ENCODE measurements at regions not wholly inside any gene's neighbourhood (a gene's known extent, or its start where the extent isn't known, plus 50 kb on each side); places are given as distances from the start of the nearest gene placed in this dataset.
A peak's percentile ranks its signal among the peaks of the same experiment; 100 is the strongest.

- peak; percentile 65 for DNase-seq
Measured at GRCh38 chr10:78442836-78443550, 409.3 kb downstream of the RPS24 start.

- peak; percentile 23 for DNase-seq
Measured at GRCh38 chr10:78443900-78444571, 410.4 kb downstream of the RPS24 start.

- peak; percentile 8 for DNase-seq
Measured at GRCh38 chr10:78444741-78445140, 411.1 kb downstream of the RPS24 start.

GRCh38 chr10:78445308-78445707 is 411.6 kb downstream of the RPS24 start:
- DNase-seq = peak; percentile 14

GRCh38 chr10:78448470-78448869 is 414.8 kb downstream of the RPS24 start:
- no peak for DNase-seq

GRCh38 chr10:78448994-78449418 is 415.3 kb downstream of the RPS24 start:
- DNase-seq = no peak

- no peak for DNase-seq
Measured at GRCh38 chr10:78449554-78449953, 415.9 kb downstream of the RPS24 start.

GRCh38 chr10:78450239-78450638 is 416.6 kb downstream of the RPS24 start:
- no peak for DNase-seq

GRCh38 chr10:78450807-78451485 is 417.3 kb downstream of the RPS24 start:
- peak; percentile 15 for DNase-seq

- DNase-seq = peak; percentile 40
Measured at GRCh38 chr10:78451592-78451991, 417.9 kb downstream of the RPS24 start.

GRCh38 chr10:78454123-78454645 is 420.5 kb downstream of the RPS24 start:
- peak; percentile 0 for DNase-seq

GRCh38 chr10:78455236-78455635 is 421.6 kb downstream of the RPS24 start:
- peak; percentile 33 for DNase-seq

GRCh38 chr10:78455811-78456210 is 422.1 kb downstream of the RPS24 start:
- peak; percentile 32 for DNase-seq

GRCh38 chr10:78456649-78457400 is 423.2 kb downstream of the RPS24 start:
- DNase-seq = peak; percentile 20

- peak; percentile 5 for DNase-seq
Measured at GRCh38 chr10:78457804-78458482, 424.3 kb downstream of the RPS24 start.

GRCh38 chr10:78458983-78459638 is 425.4 kb downstream of the RPS24 start:
- DNase-seq = no peak

GRCh38 chr10:78459639-78460037 is 426.0 kb downstream of the RPS24 start:
- peak; percentile 5 for DNase-seq

GRCh38 chr10:78460204-78460603 is 426.5 kb downstream of the RPS24 start:
- peak; percentile 11 for DNase-seq

- peak; percentile 14 for DNase-seq
Measured at GRCh38 chr10:78461333-78461732, 427.7 kb downstream of the RPS24 start.

- peak; percentile 9 for DNase-seq
Measured at GRCh38 chr10:78462176-78462575, 428.5 kb downstream of the RPS24 start.

GRCh38 chr10:78462726-78463228 is 429.1 kb downstream of the RPS24 start:
- peak; percentile 12 for DNase-seq

Data from left hindlimb (tissue), 1 donor.